OCI-LY1 (cell line): ENCODE measurements at regions not wholly inside any gene's neighbourhood (a gene's known extent, or its start where the extent isn't known, plus 50 kb on each side); places are given as distances from the start of the nearest gene placed in this dataset.

Experiments used
- H2AFZ ChIP-seq: fragments of 200-600 bp; sonication (generic), shearing (Covaris generic); 2 replicates; pipeline ENCODE4 v1.6.0; 2014; ENCODE audit warnings: antibody characterized with exemption, mild to moderate bottlenecking, low read length
- H3F3A ChIP-seq: fragments of 200-600 bp; sonication (generic), shearing (Covaris generic); 2 replicates; pipeline ENCODE4 v1.6.0; 2014; ENCODE audit warnings: mild to moderate bottlenecking, antibody characterized with exemption, low read length, moderate library complexity; ENCODE audit not compliant: insufficient read depth
- H3K27ac ChIP-seq: fragments of 200-600 bp; sonication (generic); 2 replicates; pipeline ENCODE4 v1.5.1; 2014; ENCODE audit warnings: low read length, mixed run types, mild to moderate bottlenecking, low read depth; ENCODE audit not compliant: poor library complexity, severe bottlenecking
- H3K27me3 ChIP-seq: fragments of 200-600 bp; sonication (generic); 2 replicates; pipeline ENCODE4 v1.6.0; 2014; ENCODE audit warnings: antibody characterized with exemption, mild to moderate bottlenecking, low read length, moderate library complexity; ENCODE audit not compliant: insufficient read depth
- H3K36me3 ChIP-seq: fragments of 200-600 bp; sonication (generic); 2 replicates; pipeline ENCODE4 v1.6.1; 2014; ENCODE audit warnings: mild to moderate bottlenecking, antibody characterized with exemption, low read length, moderate library complexity, mixed read lengths; ENCODE audit not compliant: insufficient read depth
- H3K4me1 ChIP-seq: fragments of 200-600 bp; sonication (generic); 2 replicates; pipeline ENCODE4 v1.5.1; 2014; ENCODE audit warnings: mild to moderate bottlenecking, low read length, moderate library complexity; ENCODE audit not compliant: insufficient read depth, severe bottlenecking
- H3K4me2 ChIP-seq: fragments of 200-600 bp; sonication (generic), shearing (Covaris generic); 2 replicates; pipeline ENCODE4 v1.6.1; 2014; ENCODE audit warnings: low read length
- H3K4me3 ChIP-seq: fragments of 200-600 bp; sonication (generic); 2 replicates; pipeline ENCODE4 v1.5.1; 2014; ENCODE audit warnings: low read length, low read depth, mild to moderate bottlenecking, mixed read lengths; ENCODE audit not compliant: poor library complexity, severe bottlenecking
- H3K79me2 ChIP-seq: fragments of 200-600 bp; shearing (Covaris generic); 2 replicates; pipeline ENCODE4 v1.6.1; 2016; ENCODE audit warnings: mixed run types, low read length, mixed read lengths; ENCODE audit not compliant: insufficient read depth
- H3K9ac ChIP-seq: fragments of 200-600 bp; sonication (generic), shearing (Covaris generic); 2 replicates; pipeline ENCODE4 v1.6.1; 2014; ENCODE audit warnings: mild to moderate bottlenecking, low read length, mixed read lengths
- H3K9me2 ChIP-seq: fragments of 200-600 bp; sonication (generic), shearing (Covaris generic); 2 replicates; pipeline ENCODE4 v1.6.1; 2014; ENCODE audit warnings: low read depth, mild to moderate bottlenecking, low read length, mixed read lengths
- H3K9me3 ChIP-seq: fragments of 200-600 bp; shearing (Covaris generic); 2 replicates; pipeline ENCODE4 v1.6.1; 2014; ENCODE audit warnings: low read length, mixed read lengths
- H4K20me1 ChIP-seq: fragments of 200-600 bp; sonication (generic), shearing (Covaris generic); 2 replicates; pipeline ENCODE4 v1.6.0; 2016; ENCODE audit warnings: mild to moderate bottlenecking, low read length; ENCODE audit not compliant: insufficient read depth
- EZH2 ChIP-seq: fragments of 200-600 bp; sonication (generic), shearing (Covaris generic); IDR thresholded peaks from 2 replicates; pipeline ENCODE4 v1.8.0; 2017; ENCODE audit warnings: borderline replicate concordance, mixed run types, mild to moderate bottlenecking, antibody characterized with exemption, low read length, moderate library complexity, mixed read lengths
- TF ChIP-seq, protein P1 (sequence below): fragments of 200-600 bp; sonication (generic), shearing (Covaris generic); IDR thresholded peaks from 2 replicates; pipeline ENCODE4 v1.5.1; 2017; ENCODE audit warnings: mild to moderate bottlenecking, antibody characterized with exemption, low read length, moderate library complexity, mixed read lengths

DNA sequence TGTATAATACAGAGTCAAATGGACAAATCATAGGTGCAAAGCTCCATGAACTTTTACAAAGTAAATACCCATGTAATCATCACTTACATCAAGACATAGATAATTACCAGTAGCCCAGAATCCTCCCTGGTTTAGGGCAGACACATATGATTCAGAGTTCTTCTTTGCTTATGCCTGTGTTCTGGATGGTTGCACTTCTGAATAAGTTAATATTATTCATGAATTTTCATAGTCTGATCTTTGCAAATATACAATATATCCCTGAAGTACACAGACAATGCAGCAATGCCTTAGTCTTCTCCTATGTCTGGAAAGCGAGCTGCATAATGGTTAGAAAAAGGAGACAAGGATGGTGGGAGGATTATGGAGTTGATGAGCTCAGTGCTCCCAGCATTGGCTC lies 122.4 kb upstream of the PLXNA2 start:
- no peaks in the 10 kb centered on the region for H3K4me1 ChIP-seq
- no peak overlapping the region for H3K27ac ChIP-seq
- H3K9ac ChIP-seq = no peak overlapping the region
- no peak overlapping the region for H3K4me3 ChIP-seq
- H3K9me3 ChIP-seq = no peaks in the 10 kb centered on the region
- H3K4me2 ChIP-seq = no peak overlapping the region
- H3F3A ChIP-seq = no peaks in the 10 kb centered on the region
- TF ChIP-seq, protein P1, sequence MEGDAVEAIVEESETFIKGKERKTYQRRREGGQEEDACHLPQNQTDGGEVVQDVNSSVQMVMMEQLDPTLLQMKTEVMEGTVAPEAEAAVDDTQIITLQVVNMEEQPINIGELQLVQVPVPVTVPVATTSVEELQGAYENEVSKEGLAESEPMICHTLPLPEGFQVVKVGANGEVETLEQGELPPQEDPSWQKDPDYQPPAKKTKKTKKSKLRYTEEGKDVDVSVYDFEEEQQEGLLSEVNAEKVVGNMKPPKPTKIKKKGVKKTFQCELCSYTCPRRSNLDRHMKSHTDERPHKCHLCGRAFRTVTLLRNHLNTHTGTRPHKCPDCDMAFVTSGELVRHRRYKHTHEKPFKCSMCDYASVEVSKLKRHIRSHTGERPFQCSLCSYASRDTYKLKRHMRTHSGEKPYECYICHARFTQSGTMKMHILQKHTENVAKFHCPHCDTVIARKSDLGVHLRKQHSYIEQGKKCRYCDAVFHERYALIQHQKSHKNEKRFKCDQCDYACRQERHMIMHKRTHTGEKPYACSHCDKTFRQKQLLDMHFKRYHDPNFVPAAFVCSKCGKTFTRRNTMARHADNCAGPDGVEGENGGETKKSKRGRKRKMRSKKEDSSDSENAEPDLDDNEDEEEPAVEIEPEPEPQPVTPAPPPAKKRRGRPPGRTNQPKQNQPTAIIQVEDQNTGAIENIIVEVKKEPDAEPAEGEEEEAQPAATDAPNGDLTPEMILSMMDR = no peak
- no peak for TF ChIP-seq EZH2
- no peaks in the 10 kb centered on the region for H3K79me2 ChIP-seq
- no peaks in the 10 kb centered on the region for H3K9me2 ChIP-seq
- no peaks in the 10 kb centered on the region for H3K27me3 ChIP-seq
- H3K36me3 ChIP-seq = no peaks in the 10 kb centered on the region
- H2AFZ ChIP-seq = no peak overlapping the region
- no peaks in the 10 kb centered on the region for H4K20me1 ChIP-seq

DNA sequence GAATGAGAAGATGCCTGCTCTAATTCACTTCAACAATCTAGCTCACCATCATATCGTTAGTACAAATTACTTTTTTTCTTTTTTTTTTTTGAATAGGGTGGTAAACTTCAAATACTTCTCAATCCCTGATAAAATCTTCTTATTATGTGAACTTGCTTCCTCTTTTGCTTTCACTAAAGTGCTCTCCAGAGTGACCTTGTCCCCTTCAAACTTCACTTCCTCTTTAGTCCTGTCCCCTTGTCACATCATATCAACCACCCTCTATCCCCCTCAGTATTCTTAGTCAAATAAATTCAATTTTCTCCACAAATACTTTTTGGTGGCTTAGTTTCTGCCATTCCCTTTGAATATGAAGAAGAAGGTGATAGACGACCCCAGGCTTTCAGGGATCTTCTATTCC lies 124.9 kb upstream of the PLXNA2 start:
- H3K4me1 ChIP-seq = no peaks in the 10 kb centered on the region
- TF ChIP-seq, protein P1 = no peak
- no peak for TF ChIP-seq EZH2
- no peak overlapping the region for H3K9ac ChIP-seq
- no peaks in the 10 kb centered on the region for H3K36me3 ChIP-seq
- no peaks in the 10 kb centered on the region for H3K79me2 ChIP-seq
- no peaks in the 10 kb centered on the region for H3F3A ChIP-seq
- H3K4me2 ChIP-seq = no peak overlapping the region
- no peaks in the 10 kb centered on the region for H3K9me2 ChIP-seq
- H3K9me3 ChIP-seq = no peaks in the 10 kb centered on the region
- no peak overlapping the region for H2AFZ ChIP-seq
- no peak overlapping the region for H3K4me3 ChIP-seq
- H3K27ac ChIP-seq = no peak overlapping the region
- no peaks in the 10 kb centered on the region for H3K27me3 ChIP-seq
- no peaks in the 10 kb centered on the region for H4K20me1 ChIP-seq

DNA sequence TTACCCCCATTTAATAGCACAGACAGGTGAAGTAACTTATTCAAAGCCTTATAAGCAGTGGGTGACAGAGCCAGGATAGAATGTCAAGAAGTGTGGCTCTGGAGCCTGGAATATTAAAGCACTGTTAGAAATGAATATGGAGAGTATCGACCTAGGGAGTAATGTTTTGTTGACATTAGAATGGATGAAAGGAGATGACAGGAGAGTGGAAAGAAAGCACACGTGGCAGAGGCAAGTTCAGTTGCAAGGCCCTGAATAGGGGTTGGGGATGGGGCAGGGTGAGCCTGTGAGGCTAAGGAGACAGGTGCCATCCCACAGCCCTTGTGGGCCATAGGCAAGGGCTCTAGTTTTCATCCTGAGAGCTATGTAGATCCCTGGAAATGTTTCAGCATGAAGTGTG lies 125.5 kb upstream of the PLXNA2 start:
- no peaks in the 10 kb centered on the region for H3K27me3 ChIP-seq
- H3K36me3 ChIP-seq = no peaks in the 10 kb centered on the region
- no peak overlapping the region for H3K27ac ChIP-seq
- H3K9me3 ChIP-seq = no peaks in the 10 kb centered on the region
- no peaks in the 10 kb centered on the region for H3K79me2 ChIP-seq
- no peak overlapping the region for H2AFZ ChIP-seq
- no peaks in the 10 kb centered on the region for H4K20me1 ChIP-seq
- no peak overlapping the region for H3K9ac ChIP-seq
- no peaks in the 10 kb centered on the region for H3K4me1 ChIP-seq
- TF ChIP-seq EZH2 = no peak
- TF ChIP-seq, protein P1 = no peak
- H3K9me2 ChIP-seq = no peaks in the 10 kb centered on the region
- no peaks in the 10 kb centered on the region for H3F3A ChIP-seq
- no peak overlapping the region for H3K4me2 ChIP-seq
- H3K4me3 ChIP-seq = no peak overlapping the region
